GM10266 (cell line): ENCODE measurements at regions not wholly inside any gene's neighbourhood (a gene's known extent, or its start where the extent isn't known, plus 50 kb on each side); places are given as distances from the start of the nearest gene placed in this dataset.

Experiments
- DNase-seq: peaks from one replicate; pipeline ENCODE4 v3.0.0; 2012; ENCODE audit errors: extremely low spot score
- CTCF ChIP-seq: IDR thresholded peaks from 2 replicates; pipeline ENCODE4 v1.5.1; 2012; ENCODE audit warnings: mild to moderate bottlenecking, low read depth; ENCODE audit not compliant: control insufficient read depth, insufficient read depth; ENCODE audit errors: missing control alignments

- no peak for DNase-seq
- TF ChIP-seq CTCF = no peak
Observed at GRCh38 chr20:22386306-22386623, 198.1 kb downstream of the FOXA2 start.

- no peak for TF ChIP-seq CTCF
- DNase-seq = no peak
Observed at GRCh38 chr20:22385602-22386305, 198.6 kb downstream of the FOXA2 start.

- no peak for DNase-seq
- no peak for TF ChIP-seq CTCF
Observed at GRCh38 chr20:22384978-22385377, 199.4 kb downstream of the FOXA2 start.

- DNase-seq = no peak
Observed at GRCh38 chr20:22383156-22383555, 201.2 kb downstream of the FOXA2 start.

GRCh38 chr20:22382742-22383141, 201.6 kb downstream of the FOXA2 start:
- no peak for TF ChIP-seq CTCF
- no peak for DNase-seq

More at GRCh38 chr20:22383156-22383555, 201.2 kb downstream of the FOXA2 start:
- TF ChIP-seq CTCF = no peak

- no peak for DNase-seq
- TF ChIP-seq CTCF = no peak
Observed at GRCh38 chr20:22381812-22382416, 202.5 kb downstream of the FOXA2 start.

- TF ChIP-seq CTCF = no peak
- no peak for DNase-seq
Observed at GRCh38 chr20:22379472-22379871, 204.9 kb downstream of the FOXA2 start.
